Transverse colon (tissue), 4 donors: ENCODE measurements at regions not wholly inside any gene's neighbourhood (a gene's known extent, or its start where the extent isn't known, plus 50 kb on each side); places are given as distances from the start of the nearest gene placed in this dataset.
A peak's percentile ranks its signal among the peaks of the same experiment; 100 is the strongest.

ENCODE experiments used
- DNase-seq: peaks from one replicate; pipeline ENCODE4 v3.0.0-alpha.2; 2019
- H3K27ac ChIP-seq, 4 donors: fragments of 200-600 bp; sonication (generic); 2 replicates each; pipeline ENCODE4 v1.5.1; 2016 to 2018; ENCODE audit warnings: inconsistent platforms in 4 of 4
- H3K27me3 ChIP-seq: fragments of 200-600 bp; sonication (generic); 2 replicates; pipeline ENCODE4 v1.5.1; 2017; ENCODE audit warnings: inconsistent platforms
- H3K36me3 ChIP-seq, 4 donors: fragments of 200-600 bp; sonication (generic); 2 replicates each; pipeline ENCODE4 v1.5.1; 2017 to 2019; ENCODE audit warnings: inconsistent platforms in 4 of 4
- H3K4me1 ChIP-seq, 4 donors: fragments of 200-600 bp; sonication (generic); 2 replicates each; pipeline ENCODE4 v1.5.1; 2017 to 2020; ENCODE audit warnings: inconsistent platforms in 4 of 4
- H3K4me3 ChIP-seq, 4 donors: fragments of 200-600 bp; sonication (generic); 1 replicate in 1 of 4; 2 replicates in 3 of 4; pipeline versions ENCODE4 v1.5.1 to v1.6.1; 2017 to 2019; ENCODE audit warnings: inconsistent platforms in 4 of 4
- H3K9me3 ChIP-seq, 2 donors: fragments of 200-600 bp; sonication (generic); 2 replicates each; pipeline ENCODE4 v1.5.1; 2017 to 2019; ENCODE audit warnings: inconsistent platforms in 2 of 2
- CTCF ChIP-seq, 5 experiments: fragments of 200-600 bp in 3 of 5; fragments of 450-650 bp in 2 of 5; sonication (generic) in 3 of 5; IDR thresholded peaks; 1 replicate in 2 of 5; 2 replicates in 3 of 5; pipeline ENCODE4 v1.5.1; 2016 to 2017; ENCODE audit warnings: antibody characterized with exemption in 5 of 5, inconsistent platforms in 3 of 5, mild to moderate bottlenecking in 2 of 5, moderate library complexity in 1 of 5
- EP300 ChIP-seq: sonication (generic); formaldehyde crosslinking; IDR thresholded peaks from one replicate; pipeline ENCODE4 v1.6.1; 2017; ENCODE audit warnings: antibody characterized with exemption, low read depth
- POLR2A ChIP-seq: fragments of 450-650 bp; IDR thresholded peaks from one replicate; pipeline ENCODE4 v1.6.1; 2016; ENCODE audit warnings: antibody characterized with exemption, mild to moderate bottlenecking, moderate library complexity
- POLR2AphosphoS5 ChIP-seq, 3 donors: sonication (generic); formaldehyde crosslinking; IDR thresholded peaks; one replicate each; pipeline ENCODE4 v1.6.1; 2016; ENCODE audit warnings: antibody characterized with exemption in 3 of 3
- WGBS, 2 donors: methylation state at CpG; one replicate each; pipeline ENCODE4 v1.1.5; 2018; ENCODE audit warnings: low coverage in 1 of 2; 5-methylcytosine and 5-hydroxymethylcytosine counted together
- in situ Hi-C, 4 donors: fragments of 200-750 bp; cut with MboI; loops; one replicate each; pipeline versions ENCODE4 v1.15.0 to v1.15.1; 2017; ENCODE audit warnings: low sequenced_read_pairs in 3 of 4, low pct_ligation_motif_present in 1 of 4, low pct_unique_long_range_greater_than_20kb in 1 of 4
- intact Hi-C: fragments of 100-400 bp; cut with DNase I; formaldehyde crosslinking; loops from one replicate; pipeline ENCODE4 v1.15.1; 2023; ENCODE audit warnings: low total_unique reads

DNA sequence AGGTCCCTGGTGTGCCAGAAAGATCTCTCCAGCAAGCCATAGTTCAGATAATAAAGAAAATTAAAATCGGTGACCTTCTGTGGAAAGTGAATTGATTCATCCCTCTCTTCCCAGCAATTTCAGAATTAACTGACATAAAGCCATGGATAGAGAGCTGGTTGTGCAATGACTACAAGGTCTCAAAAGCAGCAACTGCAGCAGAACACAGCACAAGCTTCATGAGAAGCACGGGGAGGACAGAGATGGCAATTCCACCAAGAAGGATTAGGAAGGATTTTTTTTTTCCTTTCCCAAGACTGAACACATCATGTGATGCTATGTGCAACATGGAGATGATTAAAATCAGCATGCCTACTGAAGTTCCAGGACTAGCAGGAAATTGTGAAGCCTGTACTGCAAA lies 154.9 kb upstream of the PLEKHG7 start:
- no peak overlapping the region for H3K4me3 ChIP-seq
- no peak for DNase-seq
- TF ChIP-seq POLR2AphosphoS5 (IDR thresholded peaks at IDR 0.05) (no peak), EP300 (no peak), CTCF (IDR thresholded peaks at IDR 0.05) (no peak), POLR2A (no peak)
- H3K27me3 ChIP-seq: no peaks in the 10 kb centered on the region
- H3K4me1 ChIP-seq: peaks cover 7 to 61% (median 45%) of the 10 kb centered on the region in 4 donors
- intact Hi-C loops: no loop called here
- no peaks in the 10 kb centered on the region for H3K36me3 ChIP-seq
- H3K9me3 ChIP-seq: no peaks in the 10 kb centered on the region
- no peak overlapping the region for H3K27ac ChIP-seq
- in situ Hi-C loops: no loop called here
- WGBS, 2 donors: 83 to 85% methylated on average over 2 of the region's 2 CpGs

GRCh38 chr12:92547420-92547819 lies 155.4 kb upstream of the PLEKHG7 start:
- 87 to 93% methylated on average over 2 to 3 of the region's 3 CpGs for WGBS, 2 donors
- H3K9me3 ChIP-seq: no peaks in the 10 kb centered on the region
- peaks cover 10 to 62% (median 45%) of the 10 kb centered on the region in 4 donors for H3K4me1 ChIP-seq
- H3K36me3 ChIP-seq: no peaks in the 10 kb centered on the region
- TF ChIP-seq CTCF (IDR thresholded peaks at IDR 0.05): no peak
- TF ChIP-seq POLR2AphosphoS5 (IDR thresholded peaks at IDR 0.05): no peak
- no peak for TF ChIP-seq EP300
- no peak for TF ChIP-seq POLR2A
- in situ Hi-C loops: no loop called here
- intact Hi-C loops: no loop called here
- no peak overlapping the region for H3K4me3 ChIP-seq
- no peaks in the 10 kb centered on the region for H3K27me3 ChIP-seq
- no peak for DNase-seq
- H3K27ac ChIP-seq: peak overlapping the region in 2 of 4 donors; percentile 47 to 52

GRCh38 chr12:92546635-92547348 lies 156.0 kb upstream of the PLEKHG7 start:
- Histone ChIP-seq H3K9me3 (no peaks in the 10 kb centered on the region), H3K36me3 (no peaks in the 10 kb centered on the region), H3K4me3 (no peak overlapping the region), H3K4me1 (peaks cover 10 to 55% (median 38%) of the 10 kb centered on the region in 4 donors), H3K27me3 (no peaks in the 10 kb centered on the region), H3K27ac (peak overlapping the region; percentile 47 to 56 (median 52))
- TF ChIP-seq EP300 (no peak), POLR2AphosphoS5 (IDR thresholded peaks at IDR 0.05) (peak in 1 of 3 donors; percentile 18)
- intact Hi-C loops (no loop called here), in situ Hi-C loops (no loop called here)
- no peak for DNase-seq
- 50 to 55% methylated on average over 2 of the region's 2 CpGs for WGBS, 2 donors

DNA sequence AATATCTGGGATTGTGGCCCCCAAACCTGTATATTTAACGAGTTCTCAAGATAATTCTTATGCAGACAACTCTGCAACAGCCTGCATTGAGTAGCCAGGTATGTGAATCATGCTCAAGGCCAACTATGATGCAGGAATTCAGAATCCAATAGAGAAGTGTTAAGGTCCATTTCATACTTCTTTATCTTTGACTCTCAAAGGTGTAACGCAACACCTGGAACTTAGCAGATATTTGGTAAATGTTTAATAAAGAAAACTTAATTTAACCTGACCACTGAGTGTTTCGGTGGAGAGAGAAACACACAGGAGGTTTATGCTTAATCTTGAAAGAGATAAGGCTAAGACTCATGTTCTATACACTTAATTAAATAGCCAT lies 156.5 kb upstream of the PLEKHG7 start:
- DNase-seq: no peak
- H3K9me3 ChIP-seq: no peaks in the 10 kb centered on the region
- WGBS, 2 donors: 51 to 61% methylated on average over 3 of the region's 3 CpGs
- no peak overlapping the region for H3K4me3 ChIP-seq
- H3K36me3 ChIP-seq: no peaks in the 10 kb centered on the region
- peaks cover 10 to 51% (median 37%) of the 10 kb centered on the region in 4 donors for H3K4me1 ChIP-seq
- intact Hi-C loops (no loop called here), in situ Hi-C loops (no loop called here)
- H3K27me3 ChIP-seq: no peaks in the 10 kb centered on the region
- TF ChIP-seq POLR2A: no peak
- no peak for TF ChIP-seq CTCF (IDR thresholded peaks at IDR 0.05)
- peak overlapping the region; percentile 47 to 56 (median 52) for H3K27ac ChIP-seq

DNA sequence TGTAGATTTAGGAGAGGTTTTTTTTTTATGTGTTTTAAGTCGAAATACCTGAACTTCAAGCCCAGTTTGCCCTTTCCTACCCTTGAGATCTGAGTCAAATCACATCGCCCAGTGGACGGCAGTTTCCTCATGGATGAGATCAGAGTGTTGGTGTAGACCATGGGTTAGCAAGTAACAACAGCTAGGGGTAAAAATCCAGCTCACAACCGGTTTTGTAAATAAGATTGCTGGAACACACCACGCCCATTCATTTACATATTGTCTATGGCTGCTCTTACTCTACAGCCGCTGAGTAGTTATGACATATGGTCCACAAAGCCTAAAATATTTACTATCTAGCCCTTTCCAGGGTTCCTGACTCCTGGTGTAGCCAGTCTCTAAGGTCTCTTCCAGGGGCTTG lies 158.5 kb upstream of the PLEKHG7 start:
- peaks cover 24 to 68% (median 46%) of the 10 kb centered on the region in 4 donors for H3K4me1 ChIP-seq
- peak overlapping the region in 1 of 4 donors; percentile 8 for H3K4me3 ChIP-seq
- no peaks in the 10 kb centered on the region for H3K36me3 ChIP-seq
- no peaks in the 10 kb centered on the region for H3K27me3 ChIP-seq
- H3K9me3 ChIP-seq: no peaks in the 10 kb centered on the region
- DNase-seq: no peak
- in situ Hi-C loops (no loop called here), intact Hi-C loops (no loop called here)
- H3K27ac ChIP-seq: peak overlapping the region; percentile 76 to 82 (median 80)
- TF ChIP-seq POLR2A: no peak
- TF ChIP-seq EP300: no peak
- TF ChIP-seq CTCF (IDR thresholded peaks at IDR 0.05): no peak
- TF ChIP-seq POLR2AphosphoS5 (IDR thresholded peaks at IDR 0.05): no peak
- WGBS, 2 donors: 78 to 80% methylated on average over 1 to 6 of the region's 6 CpGs
